Spinal cord (tissue), 9 donors: ENCODE measurements at regions not wholly inside any gene's neighbourhood (a gene's known extent, or its start where the extent isn't known, plus 50 kb on each side); places are given as distances from the start of the nearest gene placed in this dataset.
"Not testable (repeated sequence)": the region's sequence is repeated elsewhere in the genome, so short reads cannot be mapped to it uniquely, and the experiment has no call there.

Source experiments
- DNase-seq, 6 donors: peaks; one replicate each; pipeline versions ENCODE4 v3.0.0 to v3.0.0-alpha.2; 2013 to 2015; ENCODE audit warnings: low spot score in 6 of 6, low read depth in 4 of 6
- H3K27ac ChIP-seq: one replicate; pipeline ENCODE4 v1.5.1; 2013; ENCODE audit warnings: low read depth, low read length, control low read depth
- H3K27me3 ChIP-seq: one replicate; pipeline ENCODE4 v1.6.1; 2013; ENCODE audit warnings: low read length; ENCODE audit not compliant: control insufficient read depth, insufficient read depth
- H3K36me3 ChIP-seq: one replicate; pipeline ENCODE4 v1.6.1; 2013; ENCODE audit warnings: low read length; ENCODE audit not compliant: control insufficient read depth, insufficient read depth
- H3K4me1 ChIP-seq: one replicate; pipeline ENCODE4 v1.6.1; 2013; ENCODE audit warnings: low read length; ENCODE audit not compliant: control insufficient read depth, insufficient read depth
- H3K4me3 ChIP-seq: one replicate; pipeline ENCODE4 v1.5.1; 2013; ENCODE audit warnings: low read depth, low read length, control low read depth
- H3K9me3 ChIP-seq: one replicate; pipeline ENCODE4 v1.6.1; 2013; ENCODE audit warnings: low read length; ENCODE audit not compliant: control insufficient read depth, insufficient read depth
- WGBS: methylation state at CpG from one replicate; pipeline ENCODE4 v1.1.5; 2013; ENCODE audit warnings: missing lambda C conversion rate; ENCODE audit not compliant: insufficient coverage; 5-methylcytosine and 5-hydroxymethylcytosine counted together
- donor health status: healthy.

DNA sequence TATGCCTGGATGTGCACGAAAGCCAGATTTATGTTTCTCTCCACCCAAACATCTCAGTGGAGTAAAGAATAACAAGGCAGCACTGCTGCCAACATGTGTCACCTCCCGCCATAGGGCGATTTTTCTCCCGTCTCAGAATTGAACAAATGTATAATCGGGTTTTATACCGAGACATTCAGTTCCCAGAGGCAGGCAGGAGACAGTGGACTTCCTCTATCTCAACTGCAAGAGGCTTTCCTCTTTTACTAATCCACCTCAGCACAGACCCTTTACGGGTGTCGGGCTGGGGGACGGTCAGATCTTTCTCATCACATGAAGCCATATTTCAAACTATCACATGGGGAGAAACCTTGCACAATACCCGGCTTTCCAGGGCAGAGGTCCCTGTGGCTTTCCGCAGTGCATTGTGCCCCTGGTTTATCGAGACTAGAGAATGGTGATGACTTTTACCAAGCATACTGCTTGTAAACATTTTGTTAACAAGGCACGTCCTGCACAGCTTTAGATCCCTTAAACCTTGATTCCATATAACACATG, 124.2 kb upstream of the ZNF184 start:
- not testable (repeated sequence) for H3K9me3 ChIP-seq, H3K4me3 ChIP-seq, DNase-seq, H3K4me1 ChIP-seq, H3K27ac ChIP-seq, H3K36me3 ChIP-seq
- WGBS = 71% methylated on average over 9 of the region's 13 CpGs
- H3K27me3 ChIP-seq = peaks cover 76% of the 10 kb centered on the region

DNA sequence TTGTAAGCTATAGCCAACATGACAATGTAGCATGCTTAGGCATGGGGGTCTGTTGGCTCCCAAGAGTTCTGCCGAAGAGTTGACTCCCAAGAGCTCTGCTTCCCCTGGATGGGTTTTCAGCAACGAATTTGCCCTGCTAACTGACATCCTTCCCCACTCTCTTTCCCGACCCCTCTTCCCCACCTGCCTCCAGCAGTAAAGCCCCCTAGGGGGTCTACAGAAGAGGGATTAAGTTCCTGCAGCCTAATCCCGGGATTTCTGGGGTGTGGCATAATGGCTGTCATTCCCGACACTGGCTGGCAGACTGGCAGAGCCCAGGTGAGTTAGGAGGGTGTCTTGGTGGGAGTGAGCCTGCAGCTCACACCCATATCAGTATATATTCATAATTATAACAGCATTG, 121.0 kb upstream of the ZNF184 start:
- DNase-seq = no peak
- 17% methylated on average over 1 of the region's 5 CpGs for WGBS
- Histone ChIP-seq H3K27ac (no peak overlapping the region), H3K36me3 (no peaks in the 10 kb centered on the region), H3K27me3 (peaks cover 69% of the 10 kb centered on the region), H3K9me3 (no peaks in the 10 kb centered on the region), H3K4me3 (no peak overlapping the region), H3K4me1 (peaks cover 4% of the 10 kb centered on the region)

DNA sequence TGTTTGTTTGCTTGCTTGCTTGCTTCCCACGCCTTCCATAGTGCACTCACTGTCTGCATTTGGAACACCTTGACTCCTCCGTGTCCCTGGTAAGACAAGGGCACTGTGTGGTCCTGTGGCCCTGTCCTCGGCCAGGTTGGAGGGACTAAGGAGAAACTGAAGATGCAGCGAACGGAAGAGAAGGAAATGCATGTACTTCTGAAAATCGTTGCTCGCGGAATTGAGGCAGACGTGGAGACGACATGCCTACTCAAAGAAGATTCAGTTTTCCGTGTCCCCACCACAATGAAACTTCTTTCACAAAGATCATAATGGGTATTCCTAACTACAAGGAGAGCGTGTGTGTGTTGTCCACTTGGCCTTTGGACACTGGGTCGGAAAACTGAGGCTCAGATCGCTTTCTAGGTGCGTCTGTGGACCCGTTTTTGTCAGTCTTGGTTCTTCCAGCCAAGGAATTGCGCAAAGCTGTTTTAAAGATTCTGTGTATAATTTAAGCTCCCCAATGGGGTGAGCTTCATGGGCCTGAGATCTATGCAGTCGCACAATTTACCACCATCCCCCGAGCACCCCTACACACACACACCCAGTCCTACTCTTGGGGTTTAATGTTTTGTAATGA, 120.4 kb upstream of the ZNF184 start:
- no peak overlapping the region for H3K27ac ChIP-seq
- H3K36me3 ChIP-seq = no peaks in the 10 kb centered on the region
- no peaks in the 10 kb centered on the region for H3K9me3 ChIP-seq
- no peak overlapping the region for H3K4me3 ChIP-seq
- peaks cover 4% of the 10 kb centered on the region for H3K4me1 ChIP-seq
- peak in 1 of 6 donors; percentile 46 for DNase-seq
- 5% methylated on average over 14 of the region's 19 CpGs for WGBS
- H3K27me3 ChIP-seq = peaks cover 73% of the 10 kb centered on the region

DNA sequence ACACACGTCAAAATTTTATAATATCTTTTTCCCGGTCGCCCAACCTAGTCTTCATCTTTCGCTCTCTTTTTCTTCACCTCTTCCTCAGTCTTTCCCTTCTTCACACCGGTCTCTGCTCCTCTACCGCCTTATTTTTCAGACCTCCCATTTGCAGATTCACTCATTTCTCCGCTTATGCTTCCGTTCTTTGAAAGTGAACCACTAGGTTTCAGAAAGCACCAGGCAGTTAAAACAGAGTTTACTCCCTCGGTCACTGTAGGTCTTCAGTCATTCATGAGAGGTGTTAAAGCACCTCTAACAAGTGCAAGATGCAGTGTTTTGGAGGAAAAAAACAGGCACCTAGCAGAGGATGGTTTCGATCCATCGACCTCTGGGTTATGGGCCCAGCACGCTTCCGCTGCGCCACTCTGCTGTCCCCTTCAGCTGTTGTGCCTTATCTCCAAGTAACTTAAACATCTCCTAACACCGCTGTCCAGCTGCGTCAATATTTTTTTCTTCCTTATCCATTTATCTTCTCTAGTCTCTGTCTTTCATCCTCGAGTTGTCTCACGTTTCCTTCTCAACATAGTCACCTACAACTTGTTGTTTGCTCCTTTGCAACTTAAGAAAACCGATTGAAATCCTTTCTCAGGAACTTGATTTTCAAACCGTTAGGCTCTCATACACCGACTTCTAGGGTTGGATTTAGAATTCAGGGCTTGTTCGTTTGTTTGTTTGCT, 119.7 kb upstream of the ZNF184 start:
- no peaks in the 10 kb centered on the region for H3K36me3 ChIP-seq
- H3K27me3 ChIP-seq = peaks cover 73% of the 10 kb centered on the region
- peaks cover 4% of the 10 kb centered on the region for H3K4me1 ChIP-seq
- no peaks in the 10 kb centered on the region for H3K9me3 ChIP-seq
- no peak overlapping the region for H3K27ac ChIP-seq
- H3K4me3 ChIP-seq = no peak overlapping the region
- WGBS = under 1% methylated on average over 19 of the region's 22 CpGs
- DNase-seq = peak in 2 of 6 donors; percentile 50 to 71

DNA sequence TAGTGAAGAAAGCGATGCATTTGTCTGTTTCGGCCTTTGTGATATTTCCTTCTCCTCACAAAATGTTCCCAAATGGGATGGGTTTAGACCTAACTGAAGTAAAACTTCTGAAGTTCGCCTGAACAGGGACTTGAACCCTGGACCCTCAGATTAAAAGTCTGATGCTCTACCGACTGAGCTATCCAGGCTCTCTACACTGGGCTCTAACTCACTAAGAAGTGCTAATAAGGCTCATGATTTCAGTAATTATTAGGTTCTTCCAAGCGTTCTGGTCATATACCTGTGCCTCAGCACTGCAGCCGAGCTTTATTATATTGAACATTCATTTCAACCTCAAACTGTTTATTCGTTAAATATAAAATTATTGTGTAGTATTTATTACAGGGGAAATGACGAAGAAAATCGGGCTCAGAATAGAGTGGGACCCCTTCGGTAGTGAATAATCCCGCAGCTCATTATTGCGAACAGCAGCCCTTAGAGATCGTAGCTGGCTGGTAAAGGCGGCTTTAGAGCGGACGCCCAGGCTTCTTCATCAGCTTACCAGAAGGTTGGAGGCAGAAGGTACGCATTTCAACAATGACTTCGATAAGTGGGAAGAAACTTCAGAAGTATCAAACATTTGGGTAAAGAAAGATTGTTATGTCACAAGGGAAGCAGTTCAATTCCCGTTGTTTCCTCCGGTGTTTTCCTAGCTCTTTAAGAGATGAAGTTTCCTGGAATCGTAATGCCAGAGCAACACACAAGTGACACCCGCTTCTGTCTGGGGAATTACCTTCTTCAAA, 119.0 kb upstream of the ZNF184 start:
- Histone ChIP-seq H3K9me3 (no peaks in the 10 kb centered on the region), H3K27ac (no peak overlapping the region), H3K27me3 (peaks cover 78% of the 10 kb centered on the region), H3K4me3 (no peak overlapping the region), H3K36me3 (no peaks in the 10 kb centered on the region), H3K4me1 (peaks cover 4% of the 10 kb centered on the region)
- 4% methylated on average over 15 of the region's 22 CpGs for WGBS
- peak in 2 of 6 donors; percentile 20 to 46 for DNase-seq

DNA sequence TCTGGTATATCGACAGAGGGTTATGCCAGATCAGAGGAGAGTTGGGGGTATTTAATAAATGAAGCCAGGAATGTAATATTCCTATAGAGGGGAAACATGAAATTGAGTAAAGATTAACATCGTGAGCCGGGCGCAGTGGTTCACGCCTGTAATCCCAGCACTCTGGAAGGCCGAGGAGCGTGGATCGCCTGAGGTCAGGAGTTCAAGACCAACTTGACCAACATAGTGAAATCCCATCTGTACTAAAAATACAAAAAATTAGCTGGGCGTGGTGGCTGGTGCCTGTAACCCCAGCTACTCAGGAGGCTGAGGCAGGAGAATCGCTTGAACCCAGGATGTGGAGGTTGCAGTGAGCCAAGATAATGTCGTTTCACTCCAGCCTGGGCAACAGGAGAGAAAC, 112.4 kb upstream of the ZNF184 start:
- 94% methylated on average over 2 of the region's 11 CpGs for WGBS
- H3K27me3 ChIP-seq = peaks cover 47% of the 10 kb centered on the region
- not testable (repeated sequence) for H3K27ac ChIP-seq, H3K4me3 ChIP-seq, H3K36me3 ChIP-seq, DNase-seq, H3K4me1 ChIP-seq, H3K9me3 ChIP-seq

DNA sequence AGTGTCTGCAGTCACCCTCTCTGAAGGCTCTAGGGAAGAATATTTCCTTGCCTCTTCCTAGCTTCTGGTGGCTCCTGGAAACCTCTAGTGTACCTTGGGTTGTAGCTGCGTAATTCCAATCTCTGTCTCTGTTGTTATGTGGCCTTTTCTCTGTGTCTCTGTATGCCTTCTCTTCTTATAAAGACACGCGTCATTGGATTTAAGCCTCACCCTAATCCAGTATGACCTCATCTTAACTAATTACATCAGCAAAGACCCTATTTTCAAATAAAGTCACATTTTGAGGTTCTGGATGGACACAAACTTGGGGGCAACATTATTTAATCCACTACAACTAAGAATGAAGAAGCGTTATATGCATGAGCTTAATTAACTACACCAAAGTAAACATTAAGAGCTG, 111.4 kb upstream of the ZNF184 start:
- H3K27ac ChIP-seq = no peak overlapping the region
- no peak overlapping the region for H3K4me3 ChIP-seq
- no peaks in the 10 kb centered on the region for H3K4me1 ChIP-seq
- no peaks in the 10 kb centered on the region for H3K9me3 ChIP-seq
- DNase-seq = no peak
- 94% methylated on average over 3 of the region's 4 CpGs for WGBS
- no peaks in the 10 kb centered on the region for H3K36me3 ChIP-seq
- H3K27me3 ChIP-seq = peaks cover 50% of the 10 kb centered on the region

DNA sequence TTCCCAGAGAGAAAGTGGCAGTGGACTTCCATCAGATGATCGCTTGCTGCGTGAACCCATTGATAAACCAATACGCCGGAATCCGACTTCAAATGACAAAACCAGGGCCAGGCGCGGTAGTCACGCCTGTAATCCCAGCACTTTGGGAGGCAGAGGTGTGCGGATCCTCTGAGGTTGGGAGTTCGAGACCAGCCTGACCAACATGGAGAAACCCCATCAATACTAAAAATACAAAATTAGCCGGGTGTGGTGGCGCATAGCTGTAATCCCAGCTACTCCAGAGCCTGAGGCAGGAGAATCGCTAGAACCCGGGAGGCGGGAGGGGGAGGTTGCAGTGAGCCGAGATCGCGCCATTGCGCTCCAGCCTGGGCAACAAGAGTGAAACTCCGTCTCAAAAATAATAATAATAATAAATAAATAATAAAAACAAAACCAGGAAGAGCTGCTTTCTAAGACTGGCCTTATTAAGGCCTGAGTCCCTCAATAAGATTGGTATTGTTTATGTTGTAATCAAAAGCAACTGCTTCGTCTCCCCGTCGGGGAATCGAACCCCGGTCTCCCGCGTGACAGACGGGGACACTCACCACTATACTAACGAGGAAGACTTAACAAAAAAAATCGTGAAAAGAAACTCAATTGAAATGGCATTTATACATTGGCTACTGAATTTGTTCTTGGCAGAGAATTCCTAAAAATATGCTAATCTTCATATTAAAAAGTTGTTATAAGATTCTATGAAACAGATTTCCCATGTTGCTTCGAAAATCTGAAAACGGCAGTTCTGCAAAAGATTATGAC, 110.2 kb upstream of the ZNF184 start:
- peak in 2 of 6 donors; percentile 62 to 84 for DNase-seq
- WGBS = 10% methylated on average over 9 of the region's 32 CpGs
- Histone ChIP-seq H3K9me3 (no peaks in the 10 kb centered on the region), H3K4me1 (no peaks in the 10 kb centered on the region), H3K36me3 (no peaks in the 10 kb centered on the region), H3K27ac (no peak overlapping the region), H3K4me3 (no peak overlapping the region), H3K27me3 (peaks cover 50% of the 10 kb centered on the region)

DNA sequence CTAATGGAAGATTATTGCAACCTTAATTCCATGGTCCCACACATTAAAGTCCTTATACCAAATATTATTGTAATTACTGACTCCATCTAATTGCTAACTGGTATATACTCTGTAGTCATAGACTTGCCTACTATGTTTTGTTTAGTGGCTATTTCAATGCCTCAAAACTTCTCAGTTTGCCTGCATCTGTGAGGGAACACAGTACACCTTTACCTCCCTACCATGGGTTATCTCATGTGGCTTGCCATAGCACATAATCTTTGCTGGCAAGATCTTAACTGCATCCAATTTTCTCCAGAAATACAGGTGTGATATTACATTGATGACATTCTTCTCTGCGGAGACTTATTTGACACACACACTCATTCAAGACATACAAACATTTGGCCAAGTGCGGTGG, 107.1 kb upstream of the ZNF184 start:
- no peak overlapping the region for H3K27ac ChIP-seq
- no peak overlapping the region for H3K4me3 ChIP-seq
- DNase-seq = no peak
- no peaks in the 10 kb centered on the region for H3K4me1 ChIP-seq
- no peaks in the 10 kb centered on the region for H3K9me3 ChIP-seq
- peaks cover 29% of the 10 kb centered on the region for H3K27me3 ChIP-seq
- WGBS = 84% methylated on average over 2 of the region's 2 CpGs
- no peaks in the 10 kb centered on the region for H3K36me3 ChIP-seq
